Astrocyte (in vitro differentiated cells and primary cell): ENCODE measurements at regions not wholly inside any gene's neighbourhood (a gene's known extent, or its start where the extent isn't known, plus 50 kb on each side); places are given as distances from the start of the nearest gene placed in this dataset.

ENCODE experiments used
- CTCF ChIP-seq: IDR thresholded peaks from 2 replicates; pipeline ENCODE4 v1.5.1; 2011; ENCODE audit warnings: low read depth, mild to moderate bottlenecking, inconsistent platforms, low read length, moderate library complexity; ENCODE audit not compliant: insufficient read depth
- EZH2 ChIP-seq: IDR thresholded peaks from 2 replicates; pipeline ENCODE4 v1.6.1; 2012; ENCODE audit warnings: mild to moderate bottlenecking, low read length, inconsistent platforms; ENCODE audit not compliant: insufficient read depth

- TF ChIP-seq CTCF: no peak
- TF ChIP-seq EZH2: no peak
Measured at GRCh38 chr10:131732631-131733127, 168.1 kb upstream of the PPP2R2D start.
